PC-9 (cell line): ENCODE measurements at regions not wholly inside any gene's neighbourhood (a gene's known extent, or its start where the extent isn't known, plus 50 kb on each side); places are given as distances from the start of the nearest gene placed in this dataset.

ENCODE experiments used
- CTCF ChIP-seq: fragments of 200-600 bp; sonication (generic); conservative IDR thresholded peaks from 2 replicates; pipeline ENCODE4 v1.6.1; 2017; ENCODE audit warnings: mixed run types, antibody characterized with exemption, mild to moderate bottlenecking, moderate library complexity
- EZH2 ChIP-seq: fragments of 200-600 bp; sonication (generic); IDR thresholded peaks from 2 replicates; pipeline ENCODE4 v1.8.0; 2017; ENCODE audit warnings: antibody characterized with exemption, low read depth

- TF ChIP-seq CTCF (no peak), EZH2 (no peak)
Measured at GRCh38 chr5:93158841-93159240, 422.2 kb downstream of the NR2F1-AS1 start.
